ENCODE measurements at regions not wholly inside any gene's neighbourhood (a gene's known extent, or its start where the extent isn't known, plus 50 kb on each side); places are given as distances from the start of the nearest gene placed in this dataset.

DNA sequence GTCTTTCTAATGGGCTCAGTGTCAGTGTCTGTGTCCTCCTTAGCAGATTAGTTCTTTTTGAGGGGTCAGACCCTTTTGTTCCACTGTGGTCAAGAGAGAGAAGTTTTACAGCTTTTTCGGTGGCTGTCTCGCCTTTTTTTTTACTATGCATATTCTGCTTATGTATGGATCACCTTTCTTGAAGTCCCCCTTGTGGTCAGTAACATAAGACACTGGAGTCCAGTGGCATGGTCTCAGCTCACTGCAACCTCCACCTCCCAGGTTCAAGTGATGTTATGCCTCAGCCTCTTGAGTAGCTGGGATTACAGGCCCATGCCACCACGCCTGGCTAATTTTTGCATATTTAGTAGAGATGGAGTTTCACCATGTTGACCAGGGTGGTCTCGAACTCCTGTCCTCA, 54.0 kb upstream of the PGRMC2 start (continued):
- TF ChIP-seq, protein P1, sequence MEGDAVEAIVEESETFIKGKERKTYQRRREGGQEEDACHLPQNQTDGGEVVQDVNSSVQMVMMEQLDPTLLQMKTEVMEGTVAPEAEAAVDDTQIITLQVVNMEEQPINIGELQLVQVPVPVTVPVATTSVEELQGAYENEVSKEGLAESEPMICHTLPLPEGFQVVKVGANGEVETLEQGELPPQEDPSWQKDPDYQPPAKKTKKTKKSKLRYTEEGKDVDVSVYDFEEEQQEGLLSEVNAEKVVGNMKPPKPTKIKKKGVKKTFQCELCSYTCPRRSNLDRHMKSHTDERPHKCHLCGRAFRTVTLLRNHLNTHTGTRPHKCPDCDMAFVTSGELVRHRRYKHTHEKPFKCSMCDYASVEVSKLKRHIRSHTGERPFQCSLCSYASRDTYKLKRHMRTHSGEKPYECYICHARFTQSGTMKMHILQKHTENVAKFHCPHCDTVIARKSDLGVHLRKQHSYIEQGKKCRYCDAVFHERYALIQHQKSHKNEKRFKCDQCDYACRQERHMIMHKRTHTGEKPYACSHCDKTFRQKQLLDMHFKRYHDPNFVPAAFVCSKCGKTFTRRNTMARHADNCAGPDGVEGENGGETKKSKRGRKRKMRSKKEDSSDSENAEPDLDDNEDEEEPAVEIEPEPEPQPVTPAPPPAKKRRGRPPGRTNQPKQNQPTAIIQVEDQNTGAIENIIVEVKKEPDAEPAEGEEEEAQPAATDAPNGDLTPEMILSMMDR (IDR thresholded peaks at IDR 0.05 in 2 of 3, conservative IDR thresholded peaks at IDR 0.05 in 1 of 3; ENCODE audit: insufficient read depth in 2 of 3, low read depth in 1 of 3, low read length in 3 of 3), result peak; percentile 22 to 44 (median 33); a peak in 3 of 6 replicates
- TF ChIP-seq ZNF146 (CRISPR knock-in tag; IDR thresholded peaks at IDR 0.05; ENCODE audit: unreplicated experiment) (no peak), RAD21 (CRISPR knock-in tag; conservative IDR thresholded peaks at IDR 0.05 in 1 of 2, IDR thresholded peaks at IDR 0.05 in 1 of 2) (peak in 1 of 2 experiments; percentile 15; a peak in 1 of 4 replicates), NFIX (CRISPR knock-in tag; IDR thresholded peaks at IDR 0.05; ENCODE audit: low read depth) (no peak), PTBP1 (IDR thresholded peaks at IDR 0.05; ENCODE audit: low read depth, low read length) (no peak), EP400 (IDR thresholded peaks at IDR 0.05) (no peak), DNMT1 (IDR thresholded peaks at IDR 0.05) (no peak), KAT2B (IDR thresholded peaks at IDR 0.05; ENCODE audit: low read depth, low read length) (no peak), CHCHD3 (CRISPR knock-in tag; IDR thresholded peaks at IDR 0.05) (no peak), ZFP30 (CRISPR knock-in tag; IDR thresholded peaks at IDR 0.05; ENCODE audit: borderline replicate concordance) (no peak), STAT6 (CRISPR knock-in tag; IDR thresholded peaks at IDR 0.05) (no peak)
- TF ChIP-seq, protein P2, sequence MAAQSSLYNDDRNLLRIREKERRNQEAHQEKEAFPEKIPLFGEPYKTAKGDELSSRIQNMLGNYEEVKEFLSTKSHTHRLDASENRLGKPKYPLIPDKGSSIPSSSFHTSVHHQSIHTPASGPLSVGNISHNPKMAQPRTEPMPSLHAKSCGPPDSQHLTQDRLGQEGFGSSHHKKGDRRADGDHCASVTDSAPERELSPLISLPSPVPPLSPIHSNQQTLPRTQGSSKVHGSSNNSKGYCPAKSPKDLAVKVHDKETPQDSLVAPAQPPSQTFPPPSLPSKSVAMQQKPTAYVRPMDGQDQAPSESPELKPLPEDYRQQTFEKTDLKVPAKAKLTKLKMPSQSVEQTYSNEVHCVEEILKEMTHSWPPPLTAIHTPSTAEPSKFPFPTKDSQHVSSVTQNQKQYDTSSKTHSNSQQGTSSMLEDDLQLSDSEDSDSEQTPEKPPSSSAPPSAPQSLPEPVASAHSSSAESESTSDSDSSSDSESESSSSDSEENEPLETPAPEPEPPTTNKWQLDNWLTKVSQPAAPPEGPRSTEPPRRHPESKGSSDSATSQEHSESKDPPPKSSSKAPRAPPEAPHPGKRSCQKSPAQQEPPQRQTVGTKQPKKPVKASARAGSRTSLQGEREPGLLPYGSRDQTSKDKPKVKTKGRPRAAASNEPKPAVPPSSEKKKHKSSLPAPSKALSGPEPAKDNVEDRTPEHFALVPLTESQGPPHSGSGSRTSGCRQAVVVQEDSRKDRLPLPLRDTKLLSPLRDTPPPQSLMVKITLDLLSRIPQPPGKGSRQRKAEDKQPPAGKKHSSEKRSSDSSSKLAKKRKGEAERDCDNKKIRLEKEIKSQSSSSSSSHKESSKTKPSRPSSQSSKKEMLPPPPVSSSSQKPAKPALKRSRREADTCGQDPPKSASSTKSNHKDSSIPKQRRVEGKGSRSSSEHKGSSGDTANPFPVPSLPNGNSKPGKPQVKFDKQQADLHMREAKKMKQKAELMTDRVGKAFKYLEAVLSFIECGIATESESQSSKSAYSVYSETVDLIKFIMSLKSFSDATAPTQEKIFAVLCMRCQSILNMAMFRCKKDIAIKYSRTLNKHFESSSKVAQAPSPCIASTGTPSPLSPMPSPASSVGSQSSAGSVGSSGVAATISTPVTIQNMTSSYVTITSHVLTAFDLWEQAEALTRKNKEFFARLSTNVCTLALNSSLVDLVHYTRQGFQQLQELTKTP (IDR thresholded peaks at IDR 0.05; ENCODE audit: low read depth in 1 of 2, partially characterized antibody in 2 of 2), result no peak
- TF ChIP-seq, protein P3, sequence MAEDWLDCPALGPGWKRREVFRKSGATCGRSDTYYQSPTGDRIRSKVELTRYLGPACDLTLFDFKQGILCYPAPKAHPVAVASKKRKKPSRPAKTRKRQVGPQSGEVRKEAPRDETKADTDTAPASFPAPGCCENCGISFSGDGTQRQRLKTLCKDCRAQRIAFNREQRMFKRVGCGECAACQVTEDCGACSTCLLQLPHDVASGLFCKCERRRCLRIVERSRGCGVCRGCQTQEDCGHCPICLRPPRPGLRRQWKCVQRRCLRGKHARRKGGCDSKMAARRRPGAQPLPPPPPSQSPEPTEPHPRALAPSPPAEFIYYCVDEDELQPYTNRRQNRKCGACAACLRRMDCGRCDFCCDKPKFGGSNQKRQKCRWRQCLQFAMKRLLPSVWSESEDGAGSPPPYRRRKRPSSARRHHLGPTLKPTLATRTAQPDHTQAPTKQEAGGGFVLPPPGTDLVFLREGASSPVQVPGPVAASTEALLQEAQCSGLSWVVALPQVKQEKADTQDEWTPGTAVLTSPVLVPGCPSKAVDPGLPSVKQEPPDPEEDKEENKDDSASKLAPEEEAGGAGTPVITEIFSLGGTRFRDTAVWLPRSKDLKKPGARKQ (CRISPR knock-in tag; IDR thresholded peaks at IDR 0.05), result no peak
- TF ChIP-seq, protein P4, sequence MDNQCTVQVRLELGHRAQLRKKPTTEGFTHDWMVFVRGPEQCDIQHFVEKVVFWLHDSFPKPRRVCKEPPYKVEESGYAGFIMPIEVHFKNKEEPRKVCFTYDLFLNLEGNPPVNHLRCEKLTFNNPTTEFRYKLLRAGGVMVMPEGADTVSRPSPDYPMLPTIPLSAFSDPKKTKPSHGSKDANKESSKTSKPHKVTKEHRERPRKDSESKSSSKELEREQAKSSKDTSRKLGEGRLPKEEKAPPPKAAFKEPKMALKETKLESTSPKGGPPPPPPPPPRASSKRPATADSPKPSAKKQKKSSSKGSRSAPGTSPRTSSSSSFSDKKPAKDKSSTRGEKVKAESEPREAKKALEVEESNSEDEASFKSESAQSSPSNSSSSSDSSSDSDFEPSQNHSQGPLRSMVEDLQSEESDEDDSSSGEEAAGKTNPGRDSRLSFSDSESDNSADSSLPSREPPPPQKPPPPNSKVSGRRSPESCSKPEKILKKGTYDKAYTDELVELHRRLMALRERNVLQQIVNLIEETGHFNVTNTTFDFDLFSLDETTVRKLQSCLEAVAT (IDR thresholded peaks at IDR 0.05), result no peak
